Loucy (cell line): ENCODE measurements at regions not wholly inside any gene's neighbourhood (a gene's known extent, or its start where the extent isn't known, plus 50 kb on each side); places are given as distances from the start of the nearest gene placed in this dataset.

Experiments used
- EZH2phosphoT487 ChIP-seq: fragments of 200-600 bp; IDR thresholded peaks from 2 replicates; pipeline ENCODE4 v1.6.1; 2018; ENCODE audit warnings: antibody characterized with exemption, mild to moderate bottlenecking, moderate library complexity, borderline replicate concordance
- TF ChIP-seq, protein P1 (sequence below): fragments of 200-600 bp; sonication (generic); conservative IDR thresholded peaks from 2 replicates; pipeline ENCODE4 v1.5.1; 2014; ENCODE audit warnings: mild to moderate bottlenecking, antibody characterized with exemption, low read length

DNA sequence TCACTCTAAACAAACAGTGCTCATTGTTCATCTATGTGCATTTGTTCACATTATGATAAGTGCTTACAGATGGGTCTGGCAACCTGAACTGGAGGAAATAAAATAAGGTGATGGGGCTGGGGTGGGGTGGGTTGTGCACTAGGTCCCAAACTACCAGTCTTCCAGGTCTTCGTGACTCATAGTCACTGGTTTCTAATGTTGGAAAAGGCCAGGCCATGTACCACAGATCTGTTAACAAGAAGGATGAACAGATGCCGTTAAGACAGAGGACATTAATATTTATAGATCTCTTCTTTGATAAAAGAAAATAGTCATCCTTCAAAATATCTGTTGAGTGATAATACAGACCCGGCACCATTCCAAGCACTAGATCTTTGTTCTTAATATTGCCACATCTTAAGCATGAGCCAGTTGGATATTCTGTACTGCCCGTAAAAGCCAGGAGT, 71.4 kb upstream of the STARD4 start:
- TF ChIP-seq, protein P1, sequence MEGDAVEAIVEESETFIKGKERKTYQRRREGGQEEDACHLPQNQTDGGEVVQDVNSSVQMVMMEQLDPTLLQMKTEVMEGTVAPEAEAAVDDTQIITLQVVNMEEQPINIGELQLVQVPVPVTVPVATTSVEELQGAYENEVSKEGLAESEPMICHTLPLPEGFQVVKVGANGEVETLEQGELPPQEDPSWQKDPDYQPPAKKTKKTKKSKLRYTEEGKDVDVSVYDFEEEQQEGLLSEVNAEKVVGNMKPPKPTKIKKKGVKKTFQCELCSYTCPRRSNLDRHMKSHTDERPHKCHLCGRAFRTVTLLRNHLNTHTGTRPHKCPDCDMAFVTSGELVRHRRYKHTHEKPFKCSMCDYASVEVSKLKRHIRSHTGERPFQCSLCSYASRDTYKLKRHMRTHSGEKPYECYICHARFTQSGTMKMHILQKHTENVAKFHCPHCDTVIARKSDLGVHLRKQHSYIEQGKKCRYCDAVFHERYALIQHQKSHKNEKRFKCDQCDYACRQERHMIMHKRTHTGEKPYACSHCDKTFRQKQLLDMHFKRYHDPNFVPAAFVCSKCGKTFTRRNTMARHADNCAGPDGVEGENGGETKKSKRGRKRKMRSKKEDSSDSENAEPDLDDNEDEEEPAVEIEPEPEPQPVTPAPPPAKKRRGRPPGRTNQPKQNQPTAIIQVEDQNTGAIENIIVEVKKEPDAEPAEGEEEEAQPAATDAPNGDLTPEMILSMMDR = no peak
- no peak for TF ChIP-seq EZH2phosphoT487
